K562 (cell line): ENCODE measurements at regions not wholly inside any gene's neighbourhood (a gene's known extent, or its start where the extent isn't known, plus 50 kb on each side); places are given as distances from the start of the nearest gene placed in this dataset.

ENCODE experiments used
- ATAC-seq: fragments of 200-7000 bp; cut with Tn5 transposase; 3 replicates; pipeline ENCODE4 v1.9.1; 2020; ENCODE audit warnings: moderate library complexity
- BruUV-seq: library from RNA; stranded (reverse); fragments of 400-500 nt; replicated peaks from 2 replicates; lab custom pipeline; 2021; lab: Mats Ljungman, UMichigan
- CTCF ChIA-PET: fragments of 300-600 bp; formaldehyde crosslinking; extraction: SDS; loops from one replicate; lab custom pipeline; 2021; ENCODE audit warnings: low intra/inter-chr PET ratio; lab: Yijun Ruan, JAX
- POLR2A ChIA-PET: fragments of 300-600, 350-650 bp; sonication (Branson Sonifier 250); formaldehyde crosslinking; extraction: SDS; loops from one replicate; lab custom pipeline; 2021; ENCODE audit warnings: antibody characterized with exemption, inconsistent platforms; lab: Yijun Ruan, JAX
- DNase-seq, 4 experiments: peaks; one replicate each; pipeline versions ENCODE4 v3.0.0 to v3.0.0-alpha.2; 2011 to 2018; ENCODE audit warnings: low spot score in 3 of 4, mixed read lengths in 3 of 4; ENCODE audit errors: extremely low read depth in 1 of 4
- FAIRE-seq: peaks from 2 replicates; lab custom pipeline; 2011; peaks lifted over from hg19 to GRCh38; lab: Jason Lieb, UNC
- H2AFZ ChIP-seq: 2 replicates; pipeline ENCODE4 v1.6.0; 2011; ENCODE audit warnings: low read depth, low read length, control low read depth, inconsistent platforms
- H3K27ac ChIP-seq: fragments of 200-600 bp; 3 replicates; pipeline ENCODE4 v1.8.0; 2011; ENCODE audit warnings: low read depth, mild to moderate bottlenecking, control low read depth, inconsistent platforms, low read length, moderate library complexity, mixed read lengths; ENCODE audit errors: extremely low read depth
- H3K27me3 ChIP-seq, 2 experiments: fragments of 300-600 bp in 1 of 2; 2 replicates in 1 of 2; 3 replicates in 1 of 2; pipeline versions ENCODE4 v1.6.0 to v1.8.0; 2011; ENCODE audit warnings: inconsistent platforms in 2 of 2, low read length in 2 of 2, mild to moderate bottlenecking in 1 of 2, mixed read lengths in 1 of 2, moderate library complexity in 1 of 2; ENCODE audit not compliant: control insufficient read depth in 2 of 2, insufficient read depth in 2 of 2
- H3K36me3 ChIP-seq: fragments of 300-600 bp; 3 replicates; pipeline ENCODE4 v1.8.0; 2011; ENCODE audit warnings: mild to moderate bottlenecking, low read length, inconsistent platforms; ENCODE audit not compliant: control insufficient read depth, insufficient read depth
- H3K4me1 ChIP-seq, 2 experiments: fragments of 200-600 bp in 1 of 2; replicated peaks in 1 of 2; 2 replicates in 1 of 2; 3 replicates in 1 of 2; pipeline versions ENCODE4 v1.5.1 to v1.8.0; 2011; ENCODE audit warnings: inconsistent platforms in 2 of 2, low read length in 2 of 2, mild to moderate bottlenecking in 1 of 2, mixed read lengths in 1 of 2, moderate library complexity in 1 of 2; ENCODE audit not compliant: control insufficient read depth in 2 of 2, insufficient read depth in 2 of 2
- H3K4me2 ChIP-seq: 2 replicates; pipeline ENCODE4 v1.6.1; 2011; ENCODE audit warnings: low read length, control low read depth, inconsistent platforms, mixed read lengths; ENCODE audit not compliant: insufficient read depth
- H3K4me3 ChIP-seq: fragments of 200-600 bp; sonication (generic), shearing (Covaris generic); 2 replicates; pipeline ENCODE4 v1.5.1; 2016; ENCODE audit warnings: control low read depth, inconsistent platforms
- H3K79me2 ChIP-seq: fragments of 200-600 bp; 3 replicates; pipeline ENCODE4 v1.8.0; 2011; ENCODE audit warnings: low read length, inconsistent platforms; ENCODE audit not compliant: control insufficient read depth, insufficient read depth
- H3K9ac ChIP-seq, 2 experiments: 2 replicates each; pipeline versions ENCODE4 v1.6.0 to v1.6.1; 2011; ENCODE audit warnings: low read depth in 2 of 2, low read length in 2 of 2, control low read depth in 1 of 2, inconsistent platforms in 1 of 2, mild to moderate bottlenecking in 1 of 2, mixed read lengths in 1 of 2; ENCODE audit not compliant: insufficient read depth in 1 of 2
- H3K9me1 ChIP-seq: one replicate; pipeline ENCODE4 v1.6.0; 2011; ENCODE audit warnings: inconsistent platforms, mild to moderate bottlenecking, low read length, moderate library complexity; ENCODE audit not compliant: control insufficient read depth, insufficient read depth
- H3K9me3 ChIP-seq: replicated peaks from 2 replicates; pipeline ENCODE4 v1.5.1; 2011; ENCODE audit warnings: low read depth, low read length, inconsistent platforms; ENCODE audit not compliant: control insufficient read depth, insufficient read depth
- H4K20me1 ChIP-seq: replicated peaks from 2 replicates; pipeline ENCODE4 v1.6.1; 2011; ENCODE audit warnings: low read length, inconsistent platforms, mixed read lengths; ENCODE audit not compliant: control insufficient read depth, insufficient read depth
- CBX8 ChIP-seq: fragments of 200-600 bp; sonication (generic); IDR thresholded peaks from 2 replicates; pipeline ENCODE4 v1.6.1; 2012; ENCODE audit warnings: borderline replicate concordance, mixed run types, low read depth, mild to moderate bottlenecking, moderate library complexity, mixed read lengths, low read length, control low read depth, inconsistent platforms; ENCODE audit not compliant: poor library complexity, severe bottlenecking; ENCODE audit errors: extremely low read depth
- HMGN3 ChIP-seq: IDR thresholded peaks from 2 replicates; pipeline ENCODE4 v1.6.1; 2011; ENCODE audit warnings: borderline replicate concordance, low read depth, mild to moderate bottlenecking, mixed read lengths, low read length; ENCODE audit not compliant: insufficient read length; ENCODE audit errors: extremely low read depth
- KDM2B ChIP-seq: fragments of 250-450 bp; sonication (Bioruptor Pico); IDR thresholded peaks from 2 replicates; pipeline ENCODE4 v1.8.0; 2021; ENCODE audit warnings: mild to moderate bottlenecking, moderate library complexity
- POLR2AphosphoS2 ChIP-seq: IDR thresholded peaks from 2 replicates; pipeline ENCODE4 v1.6.1; 2012; ENCODE audit warnings: low read length, improper control_type of control experiment
- ZNF253 ChIP-seq: fragments of 250-450 bp; sonication (Bioruptor Pico); conservative IDR thresholded peaks from 2 replicates; pipeline ENCODE4 v1.6.1; 2021; ENCODE audit warnings: mild to moderate bottlenecking
- ZNF316 ChIP-seq: fragments of 450-650 bp; IDR thresholded peaks from 2 replicates; pipeline ENCODE4 v1.6.1; 2016
- ZNF384 ChIP-seq: IDR thresholded peaks from 2 replicates; pipeline ENCODE4 v1.6.1; 2012; ENCODE audit warnings: low read depth, low read length, improper control_type of control experiment
- ZNF41 ChIP-seq: fragments of 250-450 bp; sonication (Bioruptor Pico); conservative IDR thresholded peaks from 2 replicates; pipeline ENCODE4 v1.4.0; 2020; ENCODE audit warnings: mild to moderate bottlenecking
- ZNF668 ChIP-seq: fragments of 250-450 bp; sonication (Bioruptor Pico); IDR thresholded peaks from 2 replicates; pipeline ENCODE4 v1.8.0; 2022; ENCODE audit warnings: mild to moderate bottlenecking, inconsistent platforms
- ZNF778 ChIP-seq: fragments of 450-650 bp; formaldehyde crosslinking; IDR thresholded peaks from 2 replicates; pipeline ENCODE4 v1.4.0; 2020; ENCODE audit warnings: mild to moderate bottlenecking, moderate library complexity
- in situ Hi-C: fragments of 300-500 bp; cut with MboI; formaldehyde crosslinking; loops from 4 replicates; pipeline ENCODE4 v1.15.0; 2018; ENCODE audit warnings: inconsistent platforms, mixed read lengths
- intact Hi-C: fragments of 100-400 bp; cut with micrococcal nuclease; formaldehyde crosslinking; loops from 2 replicates; pipeline ENCODE4 v1.14.2; 2022
- TF ChIP-seq, protein P1 (sequence below): fragments of 250-450 bp; sonication (Bioruptor Pico); IDR thresholded peaks from 2 replicates; pipeline ENCODE4 v1.4.0; 2020
- TF ChIP-seq, protein P2 (sequence below): fragments of 250-450 bp; sonication (Bioruptor Pico); IDR thresholded peaks from 2 replicates; pipeline ENCODE4 v1.8.0; 2021; ENCODE audit warnings: moderate library complexity, mild to moderate bottlenecking, inconsistent platforms

DNA sequence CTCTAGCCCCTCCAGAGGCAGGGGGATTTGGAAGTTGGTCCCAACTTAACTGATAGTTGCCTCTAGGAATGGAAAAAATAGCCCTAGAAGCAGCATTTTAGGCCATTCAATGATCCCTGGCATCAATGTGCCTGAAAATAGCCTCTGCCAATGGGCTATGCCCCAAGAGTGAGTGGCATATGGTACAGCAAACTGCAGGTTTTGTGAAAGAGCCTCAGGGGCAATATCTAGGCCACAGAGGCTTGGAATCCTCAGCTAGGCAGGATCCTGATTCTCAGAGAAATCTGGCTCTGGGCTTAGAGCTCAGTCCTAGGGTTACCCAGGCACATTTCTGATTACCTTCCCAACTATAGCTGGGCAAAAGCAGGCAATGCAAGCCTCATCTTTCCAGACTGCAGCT is 104.4 kb upstream of the MOCS1 start:
- no peaks in the 10 kb centered on the region for H4K20me1 ChIP-seq
- no peak overlapping the region for H3K9ac ChIP-seq
- ATAC-seq (no peak), FAIRE-seq (no peak), DNase-seq (no peak)
- H2AFZ ChIP-seq: no peak overlapping the region
- intact Hi-C loops (no loop called here), in situ Hi-C loops (no loop called here)
- CTCF ChIA-PET: no interaction called here
- no peak overlapping the region for H3K4me2 ChIP-seq
- H3K27ac ChIP-seq: no peak overlapping the region
- no peaks in the 10 kb centered on the region for H3K79me2 ChIP-seq
- H3K9me1 ChIP-seq: no peaks in the 10 kb centered on the region
- no peaks in the 10 kb centered on the region for H3K27me3 ChIP-seq
- H3K4me3 ChIP-seq: no peak overlapping the region
- BruUV-seq: no TSS peak
- POLR2A ChIA-PET: interaction anchor here (1.0 to 1.1 kb wide), 2 partner anchors 9 to 45 kb away, joined by 3 read pairs; no protein-coding TSS in a partner anchor
- TF ChIP-seq ZNF253 (CRISPR knock-in tag) (no peak), KDM2B (CRISPR knock-in tag) (no peak)
- H3K9me3 ChIP-seq: no peaks in the 10 kb centered on the region
- no peaks in the 10 kb centered on the region for H3K4me1 ChIP-seq
- no peaks in the 10 kb centered on the region for H3K36me3 ChIP-seq

DNA sequence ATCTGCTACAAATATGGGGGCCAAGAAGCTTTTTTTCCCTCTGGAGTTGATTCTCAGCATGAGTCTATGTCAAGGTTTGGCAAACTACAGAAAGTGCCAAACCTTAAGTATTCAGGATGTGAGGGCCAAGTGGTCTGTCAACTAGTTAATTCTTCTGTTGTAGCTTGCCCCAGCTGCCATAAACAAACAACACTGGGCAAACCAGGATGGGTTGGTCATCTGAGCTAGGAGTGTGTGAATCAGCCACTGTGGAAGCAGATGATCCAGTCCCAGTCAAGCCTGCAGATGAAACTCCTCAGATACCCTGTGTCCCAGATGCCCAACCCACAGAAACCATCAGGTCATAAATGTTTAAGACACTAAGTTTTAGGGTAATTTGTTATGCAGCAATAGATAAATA is 103.0 kb upstream of the MOCS1 start:
- no peak overlapping the region for H3K4me2 ChIP-seq
- no peaks in the 10 kb centered on the region for H3K79me2 ChIP-seq
- H3K4me1 ChIP-seq: no peaks in the 10 kb centered on the region
- H4K20me1 ChIP-seq: no peaks in the 10 kb centered on the region
- H3K4me3 ChIP-seq: no peak overlapping the region
- DNase-seq (no peak), FAIRE-seq (no peak), ATAC-seq (no peak)
- no peak overlapping the region for H3K27ac ChIP-seq
- H3K9me3 ChIP-seq: no peaks in the 10 kb centered on the region
- H3K9me1 ChIP-seq: no peaks in the 10 kb centered on the region
- H3K9ac ChIP-seq: no peak overlapping the region
- POLR2A ChIA-PET: interaction anchor here (1.3 kb wide), 1 partner anchor 8 kb away, joined by 4 read pairs; no protein-coding TSS in a partner anchor
- no peaks in the 10 kb centered on the region for H3K27me3 ChIP-seq
- no TSS peak for BruUV-seq
- intact Hi-C loops (no loop called here), in situ Hi-C loops (no loop called here)
- no peak overlapping the region for H2AFZ ChIP-seq
- no peaks in the 10 kb centered on the region for H3K36me3 ChIP-seq
- no peak for TF ChIP-seq ZNF316
- TF ChIP-seq, protein P1, sequence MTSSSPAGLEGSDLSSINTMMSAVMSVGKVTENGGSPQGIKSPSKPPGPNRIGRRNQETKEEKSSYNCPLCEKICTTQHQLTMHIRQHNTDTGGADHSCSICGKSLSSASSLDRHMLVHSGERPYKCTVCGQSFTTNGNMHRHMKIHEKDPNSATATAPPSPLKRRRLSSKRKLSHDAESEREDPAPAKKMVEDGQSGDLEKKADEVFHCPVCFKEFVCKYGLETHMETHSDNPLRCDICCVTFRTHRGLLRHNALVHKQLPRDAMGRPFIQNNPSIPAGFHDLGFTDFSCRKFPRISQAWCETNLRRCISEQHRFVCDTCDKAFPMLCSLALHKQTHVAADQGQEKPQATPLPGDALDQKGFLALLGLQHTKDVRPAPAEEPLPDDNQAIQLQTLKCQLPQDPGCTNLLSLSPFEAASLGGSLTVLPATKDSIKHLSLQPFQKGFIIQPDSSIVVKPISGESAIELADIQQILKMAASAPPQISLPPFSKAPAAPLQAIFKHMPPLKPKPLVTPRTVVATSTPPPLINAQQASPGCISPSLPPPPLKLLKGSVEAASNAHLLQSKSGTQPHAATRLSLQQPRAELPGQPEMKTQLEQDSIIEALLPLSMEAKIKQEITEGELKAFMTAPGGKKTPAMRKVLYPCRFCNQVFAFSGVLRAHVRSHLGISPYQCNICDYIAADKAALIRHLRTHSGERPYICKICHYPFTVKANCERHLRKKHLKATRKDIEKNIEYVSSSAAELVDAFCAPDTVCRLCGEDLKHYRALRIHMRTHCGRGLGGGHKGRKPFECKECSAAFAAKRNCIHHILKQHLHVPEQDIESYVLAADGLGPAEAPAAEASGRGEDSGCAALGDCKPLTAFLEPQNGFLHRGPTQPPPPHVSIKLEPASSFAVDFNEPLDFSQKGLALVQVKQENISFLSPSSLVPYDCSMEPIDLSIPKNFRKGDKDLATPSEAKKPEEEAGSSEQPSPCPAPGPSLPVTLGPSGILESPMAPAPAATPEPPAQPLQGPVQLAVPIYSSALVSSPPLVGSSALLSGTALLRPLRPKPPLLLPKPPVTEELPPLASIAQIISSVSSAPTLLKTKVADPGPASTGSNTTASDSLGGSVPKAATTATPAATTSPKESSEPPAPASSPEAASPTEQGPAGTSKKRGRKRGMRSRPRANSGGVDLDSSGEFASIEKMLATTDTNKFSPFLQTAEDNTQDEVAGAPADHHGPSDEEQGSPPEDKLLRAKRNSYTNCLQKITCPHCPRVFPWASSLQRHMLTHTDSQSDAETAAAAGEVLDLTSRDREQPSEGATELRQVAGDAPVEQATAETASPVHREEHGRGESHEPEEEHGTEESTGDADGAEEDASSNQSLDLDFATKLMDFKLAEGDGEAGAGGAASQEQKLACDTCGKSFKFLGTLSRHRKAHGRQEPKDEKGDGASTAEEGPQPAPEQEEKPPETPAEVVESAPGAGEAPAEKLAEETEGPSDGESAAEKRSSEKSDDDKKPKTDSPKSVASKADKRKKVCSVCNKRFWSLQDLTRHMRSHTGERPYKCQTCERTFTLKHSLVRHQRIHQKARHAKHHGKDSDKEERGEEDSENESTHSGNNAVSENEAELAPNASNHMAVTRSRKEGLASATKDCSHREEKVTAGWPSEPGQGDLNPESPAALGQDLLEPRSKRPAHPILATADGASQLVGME: no peak
- TF ChIP-seq, protein P2, sequence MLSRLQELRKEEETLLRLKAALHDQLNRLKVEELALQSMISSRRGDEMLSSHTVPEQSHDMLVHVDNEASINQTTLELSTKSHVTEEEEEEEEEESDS (CRISPR knock-in tag): no peak
- no peak for TF ChIP-seq ZNF668 (CRISPR knock-in tag)
- no peak for TF ChIP-seq ZNF41
- no peak for TF ChIP-seq POLR2AphosphoS2
- no peak for TF ChIP-seq HMGN3
- TF ChIP-seq ZNF778 (CRISPR knock-in tag): no peak
- TF ChIP-seq CBX8: no peak
- no peak for TF ChIP-seq ZNF384
- CTCF ChIA-PET: no interaction called here
